ENCODE measurements at regions not wholly inside any gene's neighbourhood (a gene's known extent, or its start where the extent isn't known, plus 50 kb on each side); places are given as distances from the start of the nearest gene placed in this dataset.

- TF ChIP-seq ZNF532 (CRISPR knock-in tag; IDR thresholded peaks at IDR 0.05; ENCODE audit: borderline replicate concordance) = no peak
- TF ChIP-seq GRHL2 (CRISPR knock-in tag; IDR thresholded peaks at IDR 0.05; ENCODE audit: insufficient replicate concordance, severe bottlenecking) = no peak
- TF ChIP-seq USF2 (CRISPR knock-in tag; IDR thresholded peaks at IDR 0.05) = no peak
Observed at GRCh38 chr3:137191133-137191923, 233.5 kb downstream of the IL20RB start (continued).

- ATAC-seq = no peak
- Mint-ChIP-seq H3K27me3 (ENCODE audit: low read depth) (no peaks in the 10 kb centered on the region), H3K36me3 (no peaks in the 10 kb centered on the region), H3K4me1 (peaks cover 10% of the 10 kb centered on the region), H3K4me3 (no peak overlapping the region), H3K9me3 (0 out of 2 replicates have a peak, but pooled peaks cover under 1% of the 10 kb centered on the region), H3K27ac (no peak overlapping the region)
- POLR2A ChIA-PET = no interaction called here
- DNase-seq (ENCODE audit: low spot score) = no peak
- TF ChIP-seq USF1 (CRISPR knock-in tag; IDR thresholded peaks at IDR 0.05) (no peak), SP1 (CRISPR knock-in tag; conservative IDR thresholded peaks at IDR 0.05) (no peak), NR2C2 (CRISPR knock-in tag; IDR thresholded peaks at IDR 0.05) (no peak), ATF3 (CRISPR knock-in tag; conservative IDR thresholded peaks at IDR 0.05) (no peak), NFATC4 (CRISPR knock-in tag; IDR thresholded peaks at IDR 0.05) (no peak), CREM (CRISPR knock-in tag; IDR thresholded peaks at IDR 0.05) (no peak), MAX (CRISPR knock-in tag; IDR thresholded peaks at IDR 0.05) (no peak), FOXP1 (CRISPR knock-in tag; IDR thresholded peaks at IDR 0.05; ENCODE audit: borderline replicate concordance) (no peak), GABPB1 (CRISPR knock-in tag; IDR thresholded peaks at IDR 0.05) (no peak), ELF4 (CRISPR knock-in tag; IDR thresholded peaks at IDR 0.05; ENCODE audit: low read depth) (no peak), SOX15 (CRISPR knock-in tag; IDR thresholded peaks at IDR 0.05) (no peak), RORB (CRISPR knock-in tag; IDR thresholded peaks at IDR 0.05) (no peak), ZNF138 (CRISPR knock-in tag; conservative IDR thresholded peaks at IDR 0.05) (no peak)
- CTCF ChIA-PET = no interaction called here
Observed at GRCh38 chr3:137191951-137192350, 234.2 kb downstream of the IL20RB start.

GRCh38 chr3:137194301-137194700 lies 236.5 kb downstream of the IL20RB start:
- Mint-ChIP-seq H3K27ac (no peak overlapping the region), H3K4me3 (no peak overlapping the region), H3K36me3 (peaks cover 2% of the 10 kb centered on the region), H3K27me3 (ENCODE audit: low read depth) (no peaks in the 10 kb centered on the region), H3K9me3 (peaks cover 4% of the 10 kb centered on the region), H3K4me1 (peaks cover 10% of the 10 kb centered on the region)
- CTCF ChIA-PET = interaction anchor here (0.5 kb wide), 1 partner anchor 36 kb away, joined by 3 read pairs; no protein-coding TSS in a partner anchor
- DNase-seq (ENCODE audit: low spot score) (no peak), ATAC-seq (no peak; the same call in 1 of the 2 replicates)
- POLR2A ChIA-PET = no interaction called here
- TF ChIP-seq E2F4 (CRISPR knock-in tag; IDR thresholded peaks at IDR 0.05; ENCODE audit: borderline replicate concordance, low read depth) (no peak), RELA (CRISPR knock-in tag; IDR thresholded peaks at IDR 0.05; ENCODE audit: borderline replicate concordance) (no peak), FOXJ3 (CRISPR knock-in tag; IDR thresholded peaks at IDR 0.05; ENCODE audit: borderline replicate concordance) (no peak), CREM (CRISPR knock-in tag; IDR thresholded peaks at IDR 0.05) (no peak), TP53 (CRISPR knock-in tag; IDR thresholded peaks at IDR 0.05) (no peak), PRDM15 (CRISPR knock-in tag; IDR thresholded peaks at IDR 0.05) (no peak), HMGA2 (CRISPR knock-in tag; IDR thresholded peaks at IDR 0.05) (no peak), IRF2 (CRISPR knock-in tag; IDR thresholded peaks at IDR 0.05; ENCODE audit: borderline replicate concordance, low read depth) (no peak)

Measured in WTC11 (cell line).